Mesendoderm (in vitro differentiated cells): ENCODE measurements at regions not wholly inside any gene's neighbourhood (a gene's known extent, or its start where the extent isn't known, plus 50 kb on each side); places are given as distances from the start of the nearest gene placed in this dataset.

Source experiments
- DNase-seq: peaks from one replicate; pipeline ENCODE4 v3.0.0; 2013
- H2AK5ac ChIP-seq: 2 replicates; pipeline ENCODE4 v1.6.1; 2013; ENCODE audit warnings: low read length, inconsistent platforms
- H2BK120ac ChIP-seq: 2 replicates; pipeline ENCODE4 v1.6.1; 2013; ENCODE audit warnings: low read depth, mild to moderate bottlenecking, low read length, moderate library complexity, mixed read lengths
- H2BK15ac ChIP-seq: replicated peaks from 2 replicates; pipeline ENCODE4 v1.6.1; 2013; ENCODE audit warnings: low read depth, mild to moderate bottlenecking, moderate library complexity
- H2BK5ac ChIP-seq: 2 replicates; pipeline ENCODE4 v1.6.1; 2013; ENCODE audit warnings: low read length, inconsistent platforms
- H3K18ac ChIP-seq: 2 replicates; pipeline ENCODE4 v1.6.1; 2013; ENCODE audit warnings: mild to moderate bottlenecking, low read length, mixed read lengths
- H3K23ac ChIP-seq: one replicate; pipeline ENCODE4 v1.6.1; 2013; ENCODE audit warnings: low read length
- H3K27ac ChIP-seq: 2 replicates; pipeline ENCODE4 v1.5.1; 2013; ENCODE audit warnings: low read depth, mild to moderate bottlenecking, inconsistent platforms, low read length, moderate library complexity
- H3K27me3 ChIP-seq: 2 replicates; pipeline ENCODE4 v1.6.1; 2013; ENCODE audit warnings: low read length, control low read depth, mild to moderate bottlenecking, inconsistent platforms; ENCODE audit not compliant: insufficient read depth, poor library complexity
- H3K36me3 ChIP-seq: 2 replicates; pipeline ENCODE4 v1.6.1; 2013; ENCODE audit warnings: low read length, inconsistent platforms; ENCODE audit not compliant: control insufficient read depth, insufficient read depth
- H3K4ac ChIP-seq: one replicate; pipeline ENCODE4 v1.6.1; 2013; ENCODE audit warnings: low read depth, mild to moderate bottlenecking, low read length, moderate library complexity
- H3K4me1 ChIP-seq: 2 replicates; pipeline ENCODE4 v1.6.1; 2013; ENCODE audit warnings: low read depth, low read length, inconsistent platforms; ENCODE audit not compliant: control insufficient read depth
- H3K4me2 ChIP-seq: 2 replicates; pipeline ENCODE4 v1.6.1; 2013; ENCODE audit warnings: low read length
- H3K4me3 ChIP-seq: 2 replicates; pipeline ENCODE4 v1.5.1; 2013; ENCODE audit warnings: mild to moderate bottlenecking, low read length
- H3K56ac ChIP-seq: one replicate; pipeline ENCODE4 v1.6.1; 2013; ENCODE audit warnings: low read length
- H3K79me1 ChIP-seq: 2 replicates; pipeline ENCODE4 v1.6.1; 2013; ENCODE audit warnings: low read length, inconsistent platforms
- H3K79me2 ChIP-seq: 2 replicates; pipeline ENCODE4 v1.6.1; 2013; ENCODE audit warnings: mild to moderate bottlenecking, low read length; ENCODE audit not compliant: control insufficient read depth, insufficient read depth
- H3K9ac ChIP-seq: 2 replicates; pipeline ENCODE4 v1.6.1; 2013; ENCODE audit warnings: low read length, inconsistent platforms
- H4K5ac ChIP-seq: one replicate; pipeline ENCODE4 v1.6.1; 2013; ENCODE audit warnings: low read length
- H4K8ac ChIP-seq: one replicate; pipeline ENCODE4 v1.6.1; 2013; ENCODE audit warnings: low read depth, mild to moderate bottlenecking, control low read depth, low read length, moderate library complexity
- WGBS: extraction: QIAGEN DNeasy Blood & Tissue Kit; methylation state at CpG from one replicate; pipeline ENCODE4 v1.1.7; 2013; ENCODE audit warnings: low lambda C conversion rate, missing lambda C conversion rate; ENCODE audit not compliant: insufficient coverage; ENCODE audit errors: extremely low coverage; 5-methylcytosine and 5-hydroxymethylcytosine counted together

- H3K27ac ChIP-seq: no peak overlapping the region
- no peak overlapping the region for H3K4ac ChIP-seq
- no peak overlapping the region for H3K23ac ChIP-seq
- DNase-seq: no peak
- H2BK5ac ChIP-seq: no peak overlapping the region
- H4K5ac ChIP-seq: no peak overlapping the region
- no peak overlapping the region for H3K4me3 ChIP-seq
- no peak overlapping the region for H3K18ac ChIP-seq
- no peak overlapping the region for H2BK120ac ChIP-seq
- H3K36me3 ChIP-seq: no peaks in the 10 kb centered on the region
- H3K9ac ChIP-seq: no peak overlapping the region
- H3K79me1 ChIP-seq: no peaks in the 10 kb centered on the region
- no CpG with 5 or more reads among the region's 14 CpGs for WGBS
- H3K56ac ChIP-seq: no peak overlapping the region
- H3K4me2 ChIP-seq: no peak overlapping the region
- no peaks in the 10 kb centered on the region for H3K79me2 ChIP-seq
- H3K27me3 ChIP-seq: no peaks in the 10 kb centered on the region
- no peak overlapping the region for H2AK5ac ChIP-seq
- H2BK15ac ChIP-seq: no peak overlapping the region
- no peak overlapping the region for H4K8ac ChIP-seq
- H3K4me1 ChIP-seq: no peaks in the 10 kb centered on the region
Observed at GRCh38 chr20:50376179-50376887, 133.8 kb upstream of the PTPN1 start.

- Histone ChIP-seq H3K4me3 (no peak overlapping the region), H3K79me2 (no peaks in the 10 kb centered on the region), H4K5ac (no peak overlapping the region), H2BK15ac (no peak overlapping the region), H3K56ac (no peak overlapping the region), H3K36me3 (no peaks in the 10 kb centered on the region), H2BK5ac (no peak overlapping the region), H3K4ac (no peak overlapping the region), H3K4me2 (no peak overlapping the region), H3K79me1 (no peaks in the 10 kb centered on the region), H2AK5ac (no peak overlapping the region), H3K27ac (no peak overlapping the region), H3K23ac (no peak overlapping the region), H2BK120ac (no peak overlapping the region), H4K8ac (no peak overlapping the region), H3K27me3 (no peaks in the 10 kb centered on the region), H3K4me1 (no peaks in the 10 kb centered on the region), H3K18ac (no peak overlapping the region), H3K9ac (no peak overlapping the region)
- no peak for DNase-seq
- no CpG with 5 or more reads among the region's 17 CpGs for WGBS
Observed at GRCh38 chr20:50376888-50377459, 133.2 kb upstream of the PTPN1 start.

GRCh38 chr20:50378170-50379000 is 131.8 kb upstream of the PTPN1 start:
- Histone ChIP-seq H2BK120ac (no peak overlapping the region), H3K9ac (no peak overlapping the region), H3K27me3 (no peaks in the 10 kb centered on the region), H3K56ac (no peak overlapping the region), H3K4me1 (no peaks in the 10 kb centered on the region), H2AK5ac (no peak overlapping the region), H2BK5ac (no peak overlapping the region), H2BK15ac (no peak overlapping the region), H3K79me1 (no peaks in the 10 kb centered on the region), H3K4me3 (no peak overlapping the region), H3K18ac (no peak overlapping the region), H3K36me3 (no peaks in the 10 kb centered on the region), H3K4ac (no peak overlapping the region), H4K5ac (no peak overlapping the region), H3K79me2 (no peaks in the 10 kb centered on the region), H4K8ac (no peak overlapping the region), H3K23ac (no peak overlapping the region), H3K4me2 (no peak overlapping the region), H3K27ac (no peak overlapping the region)
- WGBS: no CpG with 5 or more reads among the region's 14 CpGs
- DNase-seq: no peak

GRCh38 chr20:50379049-50379990 is 130.9 kb upstream of the PTPN1 start:
- no peak overlapping the region for H2BK5ac ChIP-seq
- H3K27ac ChIP-seq: no peak overlapping the region
- no peaks in the 10 kb centered on the region for H3K4me1 ChIP-seq
- no peak overlapping the region for H3K56ac ChIP-seq
- no peaks in the 10 kb centered on the region for H3K79me1 ChIP-seq
- no peak overlapping the region for H3K18ac ChIP-seq
- H4K8ac ChIP-seq: no peak overlapping the region
- no CpG with 5 or more reads among the region's 38 CpGs for WGBS
- H3K23ac ChIP-seq: no peak overlapping the region
- no peak for DNase-seq
- H3K4ac ChIP-seq: no peak overlapping the region
- H3K4me2 ChIP-seq: no peak overlapping the region
- no peak overlapping the region for H2AK5ac ChIP-seq
- no peak overlapping the region for H3K4me3 ChIP-seq
- no peak overlapping the region for H2BK15ac ChIP-seq
- no peaks in the 10 kb centered on the region for H3K79me2 ChIP-seq
- no peaks in the 10 kb centered on the region for H3K36me3 ChIP-seq
- no peak overlapping the region for H3K9ac ChIP-seq
- H4K5ac ChIP-seq: no peak overlapping the region
- H3K27me3 ChIP-seq: no peaks in the 10 kb centered on the region
- H2BK120ac ChIP-seq: no peak overlapping the region

GRCh38 chr20:50379991-50380696 is 130.0 kb upstream of the PTPN1 start:
- Histone ChIP-seq H3K4me1 (no peaks in the 10 kb centered on the region), H3K4ac (no peak overlapping the region), H3K79me2 (no peaks in the 10 kb centered on the region), H2BK15ac (no peak overlapping the region), H4K5ac (no peak overlapping the region), H3K4me2 (no peak overlapping the region), H3K56ac (no peak overlapping the region), H3K27me3 (no peaks in the 10 kb centered on the region), H3K4me3 (no peak overlapping the region), H3K18ac (no peak overlapping the region), H2BK120ac (no peak overlapping the region), H4K8ac (no peak overlapping the region), H3K79me1 (no peaks in the 10 kb centered on the region), H2AK5ac (no peak overlapping the region), H3K27ac (no peak overlapping the region), H3K36me3 (no peaks in the 10 kb centered on the region), H3K9ac (no peak overlapping the region), H2BK5ac (no peak overlapping the region), H3K23ac (no peak overlapping the region)
- no peak for DNase-seq
- no CpG with 5 or more reads among the region's 16 CpGs for WGBS
